Astrocyte (in vitro differentiated cells and primary cell): ENCODE measurements at regions not wholly inside any gene's neighbourhood (a gene's known extent, or its start where the extent isn't known, plus 50 kb on each side); places are given as distances from the start of the nearest gene placed in this dataset.

Experiments used
- EZH2 ChIP-seq: IDR thresholded peaks from 2 replicates; pipeline ENCODE4 v1.6.1; 2012; ENCODE audit warnings: mild to moderate bottlenecking, low read length, inconsistent platforms; ENCODE audit not compliant: insufficient read depth
- TF ChIP-seq, protein P1 (sequence below): IDR thresholded peaks from 2 replicates; pipeline ENCODE4 v1.5.1; 2011; ENCODE audit warnings: low read depth, mild to moderate bottlenecking, inconsistent platforms, low read length, moderate library complexity; ENCODE audit not compliant: insufficient read depth

- TF ChIP-seq, protein P1, sequence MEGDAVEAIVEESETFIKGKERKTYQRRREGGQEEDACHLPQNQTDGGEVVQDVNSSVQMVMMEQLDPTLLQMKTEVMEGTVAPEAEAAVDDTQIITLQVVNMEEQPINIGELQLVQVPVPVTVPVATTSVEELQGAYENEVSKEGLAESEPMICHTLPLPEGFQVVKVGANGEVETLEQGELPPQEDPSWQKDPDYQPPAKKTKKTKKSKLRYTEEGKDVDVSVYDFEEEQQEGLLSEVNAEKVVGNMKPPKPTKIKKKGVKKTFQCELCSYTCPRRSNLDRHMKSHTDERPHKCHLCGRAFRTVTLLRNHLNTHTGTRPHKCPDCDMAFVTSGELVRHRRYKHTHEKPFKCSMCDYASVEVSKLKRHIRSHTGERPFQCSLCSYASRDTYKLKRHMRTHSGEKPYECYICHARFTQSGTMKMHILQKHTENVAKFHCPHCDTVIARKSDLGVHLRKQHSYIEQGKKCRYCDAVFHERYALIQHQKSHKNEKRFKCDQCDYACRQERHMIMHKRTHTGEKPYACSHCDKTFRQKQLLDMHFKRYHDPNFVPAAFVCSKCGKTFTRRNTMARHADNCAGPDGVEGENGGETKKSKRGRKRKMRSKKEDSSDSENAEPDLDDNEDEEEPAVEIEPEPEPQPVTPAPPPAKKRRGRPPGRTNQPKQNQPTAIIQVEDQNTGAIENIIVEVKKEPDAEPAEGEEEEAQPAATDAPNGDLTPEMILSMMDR, result no peak
- TF ChIP-seq EZH2, result no peak
Observed at GRCh38 chr4:147175460-147176025, 229.9 kb upstream of the TTC29 start.
